NCI-H187 treated with DMSO at 0.1 percent for 48 hours (cell line): ENCODE measurements at regions not wholly inside any gene's neighbourhood (a gene's known extent, or its start where the extent isn't known, plus 50 kb on each side); places are given as distances from the start of the nearest gene placed in this dataset.
"Not testable (repeated sequence)": the region's sequence is repeated elsewhere in the genome, so short reads cannot be mapped to it uniquely, and the experiment has no call there.

Experiments
- DNase-seq: peaks from one replicate; lab custom pipeline; 2025; lab: John Stamatoyannopoulos, UW

DNA sequence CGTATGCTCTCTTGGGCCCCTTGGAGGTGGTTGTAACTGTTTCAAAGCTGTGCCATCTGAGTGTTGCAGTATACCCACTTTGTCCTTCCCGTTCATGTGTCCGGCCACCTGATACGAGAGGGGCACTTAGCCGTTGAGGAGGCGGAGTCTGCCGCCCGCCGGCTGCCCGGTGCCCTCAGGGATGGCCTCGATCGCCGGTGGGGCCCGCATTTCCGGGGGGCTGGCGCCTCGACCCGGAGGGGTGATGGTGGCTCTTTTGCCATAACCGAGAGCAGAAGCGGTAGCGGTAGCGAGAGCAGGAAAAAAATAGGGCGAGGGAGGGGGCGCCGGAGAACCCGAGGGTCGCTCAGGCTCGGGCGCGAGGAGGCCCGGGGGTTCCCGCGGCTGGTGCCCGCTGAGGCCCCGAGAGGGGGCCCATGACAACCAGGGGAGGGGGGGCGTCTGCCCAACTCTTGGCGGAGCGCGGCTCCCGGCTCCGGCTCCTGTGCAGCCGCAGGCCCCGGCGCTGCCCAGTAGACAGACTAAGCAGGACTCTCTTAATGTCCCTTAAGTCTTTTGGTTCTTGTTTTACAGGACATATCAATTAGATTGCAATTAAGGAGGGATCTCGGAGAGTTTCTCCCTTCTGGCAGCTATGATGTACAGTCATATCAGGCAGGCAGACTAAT, 342.7 kb upstream of the SGCG start:
- DNase-seq: no peak

DNA sequence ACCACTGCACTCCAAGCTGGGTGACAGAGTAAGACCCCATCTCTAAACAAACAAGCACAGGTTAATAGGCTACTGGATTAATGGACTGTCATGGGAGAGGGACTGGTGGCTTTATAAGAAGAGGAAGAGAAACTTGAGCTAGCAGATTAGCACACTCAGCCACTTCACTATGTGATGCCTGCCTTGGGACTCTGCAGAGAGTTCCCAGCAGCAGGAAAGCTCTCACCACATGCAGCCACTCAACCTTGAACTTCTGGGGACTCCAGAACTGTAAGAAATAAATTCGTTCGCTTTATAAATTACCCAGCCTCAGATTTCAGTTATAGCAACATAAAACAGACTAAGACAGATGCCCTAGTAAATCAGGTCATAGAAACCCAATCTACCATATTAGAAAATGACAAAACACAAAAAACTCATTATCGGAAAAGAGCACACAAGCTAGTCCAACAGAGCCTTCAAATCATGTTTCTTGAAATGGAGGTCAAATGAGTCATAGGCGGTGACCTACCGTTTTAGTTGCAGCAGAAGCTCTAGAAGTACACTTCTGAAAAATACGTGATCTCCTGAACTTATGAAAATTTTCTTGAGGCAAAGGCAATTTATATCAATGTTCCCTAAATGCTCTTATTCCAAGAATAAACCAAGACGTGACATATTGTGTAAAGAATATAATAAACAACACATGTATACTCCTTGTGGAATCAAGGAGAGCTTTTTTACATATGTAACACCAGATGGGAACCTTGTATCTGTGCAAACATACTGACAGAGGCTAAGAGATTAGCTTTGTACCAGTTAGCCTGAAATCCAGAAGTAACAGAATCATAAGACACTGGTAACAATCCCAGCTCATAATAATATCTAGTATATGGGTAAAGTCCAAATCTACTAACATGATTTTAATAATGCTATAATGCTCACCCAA, 340.9 kb upstream of the SGCG start:
- DNase-seq: no peak

DNA sequence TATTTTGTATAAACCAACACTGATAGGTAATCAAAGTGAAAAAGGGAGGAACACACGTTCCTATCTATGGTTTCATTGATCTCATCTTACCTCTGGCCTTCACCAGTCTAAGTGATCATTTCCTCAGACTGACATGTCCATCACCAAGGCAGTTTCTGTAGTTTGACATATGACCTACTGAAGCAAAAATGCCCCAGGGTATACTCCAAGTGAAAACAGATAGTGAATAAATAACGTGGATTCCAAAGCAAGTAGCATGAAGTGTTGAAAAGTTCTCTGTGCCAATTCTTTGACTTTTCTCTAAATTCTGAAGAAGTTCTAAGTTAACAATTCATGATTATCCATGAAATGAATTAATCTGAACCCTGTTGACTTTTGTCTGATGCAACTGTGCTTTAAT, 334.2 kb upstream of the SGCG start:
- no peak for DNase-seq

DNA sequence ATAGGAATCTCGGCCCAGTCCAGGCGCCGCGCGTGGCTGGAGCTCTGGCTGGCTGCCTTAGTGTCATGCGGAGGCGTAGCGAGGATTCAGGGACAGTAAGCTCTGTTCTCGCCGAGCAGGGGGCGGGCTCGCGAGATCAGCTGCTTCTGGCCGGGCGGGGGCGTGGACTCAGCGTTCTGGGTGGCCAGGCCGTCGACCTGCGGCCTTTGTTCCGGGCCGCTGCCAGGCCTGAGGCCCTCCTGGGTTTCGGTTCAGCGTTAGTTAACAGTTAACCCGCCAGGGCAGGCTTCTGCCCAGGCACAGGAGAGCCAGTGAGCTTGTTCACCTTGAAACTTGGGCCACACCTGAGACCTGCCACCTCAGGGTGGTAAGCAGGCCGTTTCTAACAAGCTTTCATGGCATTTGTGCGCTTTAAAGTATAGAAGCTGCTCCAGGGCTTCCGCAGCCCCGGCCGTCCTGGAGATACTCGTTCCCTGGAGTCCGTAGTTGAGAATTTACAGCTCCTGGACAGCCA, 332.2 kb upstream of the SGCG start:
- DNase-seq: no peak

DNA sequence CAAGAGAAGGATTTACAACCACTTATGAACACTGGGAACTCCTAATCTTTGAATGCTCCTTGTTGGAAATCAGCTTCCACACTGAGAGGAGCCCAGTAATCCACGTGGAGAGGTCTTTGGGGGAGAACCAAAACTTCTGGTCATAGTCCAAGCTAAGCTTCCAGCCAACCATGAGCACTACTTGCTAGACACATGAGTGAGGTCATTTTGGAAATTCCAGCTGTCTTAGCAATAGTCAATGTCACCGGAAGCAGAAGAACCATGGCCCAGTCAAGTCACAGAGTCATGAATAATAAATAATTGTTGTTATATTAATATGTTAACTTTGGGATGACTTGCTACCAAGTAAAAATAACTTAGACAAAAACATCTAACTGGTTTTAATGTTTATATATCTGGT, 324.9 kb upstream of the SGCG start:
- no peak for DNase-seq

DNA sequence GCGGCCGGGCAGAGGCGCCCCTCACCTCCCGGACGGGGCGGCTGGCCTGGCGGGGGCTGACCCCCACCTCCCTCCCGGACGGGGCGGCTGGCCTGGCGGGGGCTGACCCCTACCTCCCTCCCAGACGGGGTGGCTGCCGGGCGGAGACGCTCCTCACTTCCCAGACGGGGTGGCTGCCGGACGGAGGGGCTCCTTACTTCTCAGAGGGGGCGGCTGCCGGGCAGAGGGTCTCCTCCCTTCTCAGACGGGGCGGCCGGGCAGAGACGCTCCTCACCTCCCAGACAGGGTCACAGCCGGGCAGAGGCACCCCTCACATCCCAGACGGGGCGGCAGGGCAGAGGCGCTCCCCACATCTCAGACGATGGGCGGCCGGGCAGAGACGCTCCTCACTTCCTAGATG, 321.8 kb upstream of the SGCG start:
- not testable (repeated sequence) for DNase-seq

DNA sequence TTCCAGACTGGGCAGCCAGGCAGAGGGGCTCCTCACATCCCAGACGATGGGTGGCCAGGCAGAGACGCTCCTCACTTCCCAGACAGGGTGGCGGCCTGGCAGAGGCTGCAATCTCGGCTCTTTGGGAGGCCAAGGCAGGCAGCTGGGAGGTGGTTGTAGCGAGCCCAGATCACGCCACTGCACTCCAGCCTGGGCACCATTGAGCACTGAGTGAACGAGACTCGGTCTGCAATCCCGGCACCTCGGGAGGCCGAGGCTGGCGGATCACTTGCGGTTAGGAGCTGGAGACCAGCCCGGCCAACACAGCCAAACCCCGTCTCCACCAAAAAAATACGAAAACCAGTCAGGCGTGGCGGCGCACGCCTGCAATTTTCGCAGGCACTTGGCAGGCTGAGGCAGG, 321.4 kb upstream of the SGCG start:
- DNase-seq: not testable (repeated sequence)

DNA sequence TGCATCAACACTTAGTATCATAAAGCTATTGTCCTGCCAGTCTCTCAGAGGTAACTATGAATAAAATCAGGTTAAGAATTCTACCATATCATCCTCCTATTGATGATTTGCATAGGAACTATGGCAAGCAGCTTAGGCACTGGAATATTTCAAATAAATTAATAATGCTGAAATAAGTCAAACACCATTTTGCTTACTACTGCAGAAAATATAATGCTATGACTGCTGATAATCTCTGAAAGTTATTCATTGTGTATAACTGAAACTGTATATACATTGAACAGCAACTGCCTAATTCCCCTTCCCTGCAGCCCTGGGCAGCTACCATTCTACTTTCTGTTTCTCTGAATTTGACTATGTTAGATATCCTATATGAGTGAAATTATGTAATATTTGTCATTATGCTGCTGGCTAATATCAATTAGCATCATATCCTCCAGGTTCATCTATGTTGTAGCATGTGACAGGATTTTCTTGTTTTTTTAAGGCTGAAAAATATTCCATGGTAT, 318.8 kb upstream of the SGCG start:
- DNase-seq: no peak

DNA sequence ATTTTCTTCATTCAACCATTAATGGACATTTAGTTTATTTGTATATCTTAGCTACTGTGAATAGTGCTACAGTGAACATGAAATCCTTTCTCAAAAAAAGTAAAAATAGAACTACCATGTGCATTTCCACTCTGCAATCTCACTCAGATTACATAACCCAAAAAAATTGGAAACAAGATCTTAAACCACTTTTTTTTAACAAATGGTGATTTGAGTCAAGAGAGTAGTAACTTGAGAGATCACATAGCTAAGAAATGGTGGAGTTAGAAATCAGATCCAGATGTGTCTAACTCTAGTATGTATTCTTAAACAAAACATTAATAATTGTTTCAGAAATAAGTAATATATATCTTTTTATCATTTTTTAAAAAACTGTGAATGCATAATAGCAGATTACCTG, 318.3 kb upstream of the SGCG start:
- DNase-seq: no peak

DNA sequence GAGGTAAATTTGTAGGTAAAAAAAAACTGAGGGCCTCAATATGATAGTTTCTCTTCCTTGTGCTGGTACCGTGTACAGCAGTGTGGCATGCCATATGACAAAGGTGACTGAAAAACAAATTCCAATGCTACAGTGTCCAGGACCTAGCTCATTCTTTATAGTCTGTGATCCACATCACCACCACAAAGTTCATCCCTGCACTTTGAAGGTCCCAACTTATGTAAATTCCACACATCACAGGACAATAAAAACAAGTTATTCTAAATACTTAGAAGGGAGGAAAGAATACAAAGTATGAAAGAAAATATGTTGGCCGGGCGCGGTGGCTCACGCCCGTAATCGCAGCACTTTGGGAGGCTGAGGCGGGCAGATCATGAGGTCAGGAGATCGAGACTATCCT, 314.6 kb upstream of the SGCG start:
- DNase-seq: no peak

DNA sequence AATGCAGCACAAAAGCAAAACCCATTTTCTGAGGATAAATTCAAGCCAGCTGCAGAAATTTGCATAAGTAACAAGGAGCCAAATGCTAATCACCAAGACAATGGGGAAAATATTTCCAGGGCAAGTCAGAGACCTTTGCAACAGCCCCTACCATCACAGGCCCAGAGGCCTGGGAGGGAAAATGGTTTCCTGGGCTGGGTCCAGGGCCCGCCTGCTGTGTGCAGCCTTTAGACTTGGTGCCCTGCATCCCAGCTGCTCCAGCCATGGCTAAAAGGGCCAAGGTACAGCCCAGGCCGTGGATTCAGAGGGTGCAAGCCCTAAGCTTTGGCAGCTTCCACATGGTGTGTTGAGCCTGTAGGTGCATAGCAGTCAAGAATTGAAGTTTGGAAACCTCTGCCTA, 309.5 kb upstream of the SGCG start:
- no peak for DNase-seq

DNA sequence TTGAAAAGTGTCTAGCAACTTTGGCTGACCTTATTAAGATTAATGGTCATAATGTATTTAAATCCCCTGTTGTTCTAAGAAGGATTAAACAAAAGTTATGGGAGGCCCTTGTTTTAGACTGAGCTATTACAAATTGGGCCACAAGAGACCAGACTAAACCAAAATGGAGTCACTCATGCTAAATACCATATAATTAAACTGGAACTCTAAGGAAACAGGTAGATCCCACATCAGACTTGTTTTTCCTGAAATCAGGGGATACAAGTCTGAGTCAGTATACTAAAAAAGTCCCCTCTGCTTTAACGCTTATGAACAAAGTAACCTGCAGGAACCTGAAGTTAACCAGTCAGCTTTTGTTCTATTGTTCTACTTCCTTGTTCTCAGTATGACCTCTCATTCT, 305.9 kb upstream of the SGCG start:
- DNase-seq: no peak

DNA sequence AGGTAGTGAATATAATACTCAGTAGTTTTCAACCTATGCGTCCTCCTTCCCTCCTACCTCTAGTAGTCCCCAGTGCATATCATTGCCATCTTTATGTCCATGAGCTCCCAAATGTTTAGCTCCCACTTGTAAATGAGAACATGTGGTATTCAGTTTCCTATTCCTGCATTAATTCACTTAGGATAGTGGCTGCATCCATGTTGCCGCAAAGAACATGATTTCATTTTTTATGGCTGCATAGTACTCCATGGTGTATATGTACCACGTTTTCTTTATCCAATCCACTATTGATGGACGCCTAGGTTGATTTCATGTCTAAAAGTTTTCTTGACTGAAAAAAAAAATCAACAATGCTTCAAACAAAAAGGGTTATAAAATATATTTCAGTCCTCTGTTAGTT, 303.4 kb upstream of the SGCG start:
- DNase-seq: no peak

DNA sequence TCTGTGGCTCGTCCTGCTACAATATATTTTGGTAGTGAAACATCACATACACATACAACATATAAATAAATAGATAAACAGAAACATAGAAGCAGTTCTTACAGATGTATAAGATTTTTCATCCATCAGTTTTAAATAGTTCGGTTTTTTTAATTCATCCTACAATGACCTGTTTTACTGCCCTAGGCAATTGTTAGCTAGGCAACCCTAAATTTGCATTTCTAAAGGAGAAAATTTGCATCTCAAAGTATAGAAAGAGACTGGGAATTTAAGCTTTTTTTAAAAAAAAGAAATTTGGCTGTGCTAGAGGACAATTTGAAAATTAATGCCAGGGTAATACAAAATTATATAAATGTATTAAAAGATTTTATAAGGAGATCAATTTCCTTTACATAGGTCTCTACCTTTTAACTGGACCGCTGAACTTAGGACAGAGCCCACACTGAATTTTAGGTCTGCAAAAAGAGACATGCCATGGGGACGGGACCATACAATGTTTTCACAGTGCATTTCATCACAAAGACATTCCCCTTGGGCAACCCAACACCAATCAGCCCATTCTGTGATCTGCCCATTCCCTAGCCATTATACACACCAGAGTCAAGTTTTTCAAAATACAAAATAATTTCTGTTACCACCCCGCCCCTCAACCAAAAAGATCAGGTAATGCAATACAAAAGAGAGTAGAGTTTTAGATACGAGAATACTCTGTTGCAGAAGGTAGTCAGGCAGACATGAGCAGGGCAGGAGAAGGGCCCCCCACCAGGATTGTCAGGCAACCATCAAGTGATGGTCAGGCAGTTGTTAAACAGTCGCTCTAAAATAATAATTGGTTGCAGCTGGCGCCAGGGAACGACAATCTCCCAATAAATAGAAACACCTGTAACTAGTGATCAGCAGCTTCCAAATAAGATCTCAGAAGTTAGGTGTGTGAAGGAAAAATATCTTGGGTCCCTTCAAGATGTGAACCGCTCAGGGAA, 299.7 kb upstream of the SGCG start:
- DNase-seq: no peak

DNA sequence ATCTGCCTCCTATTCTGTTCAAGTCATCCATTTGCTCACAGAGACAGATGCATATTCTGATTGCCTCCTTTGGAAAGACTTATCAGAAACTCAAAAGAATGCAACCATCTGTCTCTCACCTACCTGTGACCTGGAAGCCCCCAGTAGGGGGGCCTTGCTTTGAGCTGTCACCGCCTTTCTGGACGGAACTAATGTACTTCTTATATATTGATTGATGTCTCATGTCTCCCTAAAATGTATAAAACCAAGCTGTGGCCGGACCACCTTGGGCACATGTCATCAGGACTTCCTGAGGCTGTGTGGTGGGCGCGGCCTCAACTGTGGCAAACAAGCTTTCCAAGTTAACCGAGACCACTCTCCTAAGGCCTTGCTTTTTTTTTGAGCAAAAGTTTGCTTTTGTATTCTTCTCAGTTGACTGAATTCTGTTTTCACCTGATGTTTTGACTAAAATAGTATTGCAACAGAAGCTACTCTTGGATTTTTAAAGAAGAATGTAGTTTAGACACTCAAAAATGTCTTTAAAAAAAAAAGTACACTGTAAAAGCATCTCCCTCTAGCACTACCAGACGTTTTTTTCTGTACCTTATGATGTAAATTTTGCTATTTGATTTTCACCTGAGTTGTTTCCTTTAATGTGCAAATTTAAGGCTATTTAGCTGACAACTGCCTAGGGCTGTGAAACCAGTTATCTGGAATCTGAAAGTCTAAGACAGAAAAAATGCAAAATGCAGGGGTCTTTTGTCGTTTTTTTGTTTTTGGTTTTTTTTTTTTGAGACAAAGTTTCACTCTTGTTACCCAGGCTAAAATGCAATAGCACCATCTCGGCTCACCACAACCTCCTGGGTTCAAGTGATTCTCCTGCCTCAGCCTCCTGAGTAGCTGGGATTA, 298.8 kb upstream of the SGCG start:
- not testable (repeated sequence) for DNase-seq

DNA sequence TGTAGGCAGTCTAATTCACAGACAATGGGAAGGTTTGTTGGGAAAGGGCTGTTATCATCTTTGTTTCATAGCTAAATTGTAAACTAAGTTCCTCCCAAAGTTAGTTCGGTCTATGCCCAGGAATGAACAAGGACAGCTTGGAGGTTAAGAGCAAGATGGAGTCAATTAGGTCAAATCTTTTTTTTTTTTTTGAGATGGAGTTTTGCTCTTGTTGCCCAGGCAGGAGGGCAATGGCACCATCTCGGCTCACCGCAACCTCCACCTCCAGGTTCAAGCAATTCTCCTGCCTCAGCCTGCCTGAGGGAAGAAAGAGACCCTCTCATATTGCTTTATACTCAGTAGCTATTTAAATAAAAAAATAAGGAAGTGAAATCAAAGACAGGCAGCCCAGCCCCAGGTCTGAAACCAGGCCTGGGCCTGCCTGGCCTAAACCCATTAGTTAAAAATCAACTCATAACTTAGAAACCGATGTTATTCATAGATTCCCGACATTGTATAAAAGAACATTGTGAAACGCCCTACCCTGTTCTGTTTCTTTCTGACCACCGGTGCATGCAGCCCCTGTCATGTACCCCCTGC, 297.4 kb upstream of the SGCG start:
- no peak for DNase-seq

DNA sequence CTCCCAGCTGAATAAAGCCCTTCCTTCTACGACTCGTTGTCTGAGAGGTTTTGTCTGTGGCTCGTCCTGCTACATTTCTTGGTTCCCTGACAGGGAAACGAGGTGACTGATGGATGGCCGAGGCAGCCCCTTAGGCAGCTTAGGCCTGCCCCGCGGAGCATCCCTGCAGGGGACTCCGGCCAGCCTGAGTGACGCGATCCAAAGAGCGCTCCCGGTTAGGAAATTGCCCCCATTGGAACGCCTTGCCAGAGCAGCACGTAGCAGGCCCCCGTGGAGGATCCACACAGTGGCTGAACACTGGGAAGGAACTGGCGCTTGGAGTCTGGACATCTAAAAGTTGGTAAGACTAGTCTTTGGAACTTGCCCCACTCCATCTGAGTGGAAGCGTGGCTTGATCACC, 296.8 kb upstream of the SGCG start:
- no peak for DNase-seq

DNA sequence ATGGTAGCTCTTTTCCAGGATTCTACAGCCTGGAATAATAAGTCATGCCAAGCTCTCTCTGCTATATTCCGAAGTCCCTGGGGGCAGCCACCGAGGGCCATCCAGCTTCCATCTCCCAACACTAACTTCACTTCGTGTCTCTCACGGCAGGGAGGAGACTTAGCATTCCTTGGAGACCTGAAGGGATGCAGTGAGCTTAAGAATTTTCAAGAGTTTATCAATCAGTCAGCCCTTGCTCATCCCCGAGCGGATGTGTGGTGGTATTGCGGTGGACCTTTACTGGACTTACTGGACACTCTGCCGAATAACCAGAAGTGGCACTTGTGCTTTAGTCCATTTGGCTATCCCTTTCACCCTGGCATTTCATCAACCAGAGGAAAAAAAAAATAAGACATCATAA, 294.7 kb upstream of the SGCG start:
- DNase-seq: not testable (repeated sequence)

DNA sequence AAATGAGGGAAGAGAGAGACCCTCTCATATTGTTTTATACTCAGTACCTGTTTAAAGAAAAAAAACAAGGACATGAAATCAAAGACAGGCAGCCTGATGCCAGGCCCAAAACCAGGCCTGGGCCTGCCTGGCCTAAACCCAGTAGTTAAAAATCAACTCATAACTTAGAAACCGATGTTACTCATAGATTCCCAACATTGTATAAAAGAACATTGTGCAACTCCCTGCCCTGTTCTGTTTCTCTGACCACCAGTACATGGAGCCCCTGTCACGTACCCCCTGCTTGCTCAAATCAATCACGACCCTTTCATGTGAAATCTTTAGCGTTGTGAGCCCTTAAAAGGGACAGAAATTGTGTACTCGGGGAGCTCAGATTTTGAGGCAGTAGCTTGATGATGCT, 291.4 kb upstream of the SGCG start:
- not testable (repeated sequence) for DNase-seq

DNA sequence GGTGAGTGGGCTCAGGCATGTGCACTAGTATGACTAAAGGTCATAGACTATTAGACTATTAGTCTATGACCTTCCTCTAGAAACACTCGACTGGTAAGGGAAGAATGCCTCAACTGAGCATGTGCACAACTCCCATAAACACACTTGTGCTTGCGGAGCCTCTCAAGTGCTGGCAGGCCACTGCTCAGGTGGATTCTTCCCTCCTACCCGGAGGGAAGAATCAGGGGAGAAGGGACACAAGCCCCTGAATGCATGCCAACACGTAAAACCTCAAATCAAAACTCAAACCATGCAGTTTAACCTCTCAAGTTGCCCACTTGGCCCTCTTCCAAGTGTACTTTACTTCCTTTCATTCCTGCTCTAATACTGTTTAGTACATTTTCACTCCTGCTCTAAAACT, 287.6 kb upstream of the SGCG start:
- DNase-seq: no peak

DNA sequence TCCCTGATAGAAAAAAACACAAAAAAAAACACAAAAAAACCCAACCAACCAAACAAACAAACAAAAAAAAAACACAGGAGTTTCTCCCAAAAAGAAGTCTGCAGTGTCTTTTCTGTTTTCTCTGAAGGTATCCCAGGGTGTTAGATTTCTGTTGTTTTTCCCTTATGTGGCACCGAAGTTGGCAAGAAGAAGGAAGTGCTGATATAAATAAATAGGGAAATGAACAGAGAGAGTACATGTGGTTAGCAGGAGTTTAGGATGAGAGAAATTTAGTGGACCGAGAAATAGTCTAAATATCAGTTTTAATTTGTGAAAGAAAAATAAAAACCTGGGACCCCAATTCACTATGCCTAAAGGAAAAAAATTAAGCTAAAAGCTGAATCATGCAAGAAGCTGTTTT, 287.0 kb upstream of the SGCG start:
- no peak for DNase-seq
